ENCODE measurements at regions not wholly inside any gene's neighbourhood (a gene's known extent, or its start where the extent isn't known, plus 50 kb on each side); places are given as distances from the start of the nearest gene placed in this dataset.

DNA sequence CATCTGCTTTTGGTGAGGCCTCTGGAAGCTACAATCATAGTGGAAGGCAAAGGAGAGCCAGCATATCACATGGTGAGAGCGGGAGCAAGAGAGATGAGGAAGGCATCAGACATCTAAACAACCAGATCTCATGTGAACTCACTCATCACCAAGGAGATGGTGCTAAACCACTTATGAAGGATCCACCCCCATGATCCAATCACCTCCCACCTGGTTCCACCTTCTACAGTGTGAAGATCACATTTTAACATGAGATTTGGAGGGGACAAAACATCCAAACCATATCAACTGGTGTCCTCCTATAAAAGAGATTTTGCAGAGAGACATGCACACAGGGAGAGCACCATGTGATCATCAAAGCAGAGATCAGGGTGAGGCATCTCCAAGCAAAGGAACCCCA lies 578.6 kb downstream of the MATN1 start:
- H3K4me3 ChIP-seq (ENCODE audit: low read depth, low read length), result no peak overlapping the region
- TF ChIP-seq, protein P1, sequence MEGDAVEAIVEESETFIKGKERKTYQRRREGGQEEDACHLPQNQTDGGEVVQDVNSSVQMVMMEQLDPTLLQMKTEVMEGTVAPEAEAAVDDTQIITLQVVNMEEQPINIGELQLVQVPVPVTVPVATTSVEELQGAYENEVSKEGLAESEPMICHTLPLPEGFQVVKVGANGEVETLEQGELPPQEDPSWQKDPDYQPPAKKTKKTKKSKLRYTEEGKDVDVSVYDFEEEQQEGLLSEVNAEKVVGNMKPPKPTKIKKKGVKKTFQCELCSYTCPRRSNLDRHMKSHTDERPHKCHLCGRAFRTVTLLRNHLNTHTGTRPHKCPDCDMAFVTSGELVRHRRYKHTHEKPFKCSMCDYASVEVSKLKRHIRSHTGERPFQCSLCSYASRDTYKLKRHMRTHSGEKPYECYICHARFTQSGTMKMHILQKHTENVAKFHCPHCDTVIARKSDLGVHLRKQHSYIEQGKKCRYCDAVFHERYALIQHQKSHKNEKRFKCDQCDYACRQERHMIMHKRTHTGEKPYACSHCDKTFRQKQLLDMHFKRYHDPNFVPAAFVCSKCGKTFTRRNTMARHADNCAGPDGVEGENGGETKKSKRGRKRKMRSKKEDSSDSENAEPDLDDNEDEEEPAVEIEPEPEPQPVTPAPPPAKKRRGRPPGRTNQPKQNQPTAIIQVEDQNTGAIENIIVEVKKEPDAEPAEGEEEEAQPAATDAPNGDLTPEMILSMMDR (IDR thresholded peaks at IDR 0.05; ENCODE audit: low read depth, low read length), result no peak

DNA sequence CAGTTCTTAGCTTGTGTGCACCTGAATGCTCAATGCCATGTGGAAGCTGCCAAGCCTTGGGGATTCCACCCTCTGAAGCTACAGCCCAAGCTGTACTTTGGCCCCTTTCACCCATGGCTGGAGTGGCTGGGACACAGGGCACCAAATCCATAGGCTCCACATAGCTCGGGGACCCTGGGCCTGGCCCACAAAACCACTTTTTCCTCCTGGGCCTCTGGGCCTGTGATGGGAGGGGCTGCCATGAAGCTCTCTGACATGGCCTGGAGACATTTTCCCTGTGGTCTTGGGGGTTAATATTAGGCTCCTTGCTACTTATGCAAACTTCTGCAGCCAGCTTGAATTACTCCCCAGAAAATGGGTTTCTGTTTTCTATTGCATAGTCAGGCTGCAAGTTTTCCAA lies 579.9 kb downstream of the MATN1 start:
- H3K4me3 ChIP-seq (ENCODE audit: low read depth, low read length), result no peak overlapping the region
- TF ChIP-seq, protein P1 (IDR thresholded peaks at IDR 0.05; ENCODE audit: low read depth, low read length), result no peak

DNA sequence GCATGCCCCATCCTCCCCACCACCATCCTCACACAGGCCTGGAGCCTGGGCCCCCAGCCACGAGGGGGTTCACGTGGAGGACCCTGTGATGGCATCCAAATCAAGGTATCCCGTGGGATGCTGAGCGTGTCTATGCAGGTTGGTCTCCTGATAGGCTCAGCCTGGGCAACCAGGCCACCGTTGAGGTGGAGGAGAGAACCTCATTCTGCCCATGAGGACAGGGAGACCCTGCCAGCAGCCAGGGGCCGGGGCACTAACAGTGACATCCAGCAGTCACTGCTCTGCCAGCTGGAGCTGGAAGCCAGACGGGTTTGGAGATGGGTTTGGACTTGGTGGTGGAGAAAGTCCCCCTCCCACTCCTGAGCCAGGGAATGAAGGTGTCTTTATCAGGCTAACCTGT lies 582.8 kb downstream of the MATN1 start:
- no peak overlapping the region for H3K4me3 ChIP-seq (ENCODE audit: low read depth, low read length)
- TF ChIP-seq, protein P1 (IDR thresholded peaks at IDR 0.05; ENCODE audit: low read depth, low read length), result no peak

DNA sequence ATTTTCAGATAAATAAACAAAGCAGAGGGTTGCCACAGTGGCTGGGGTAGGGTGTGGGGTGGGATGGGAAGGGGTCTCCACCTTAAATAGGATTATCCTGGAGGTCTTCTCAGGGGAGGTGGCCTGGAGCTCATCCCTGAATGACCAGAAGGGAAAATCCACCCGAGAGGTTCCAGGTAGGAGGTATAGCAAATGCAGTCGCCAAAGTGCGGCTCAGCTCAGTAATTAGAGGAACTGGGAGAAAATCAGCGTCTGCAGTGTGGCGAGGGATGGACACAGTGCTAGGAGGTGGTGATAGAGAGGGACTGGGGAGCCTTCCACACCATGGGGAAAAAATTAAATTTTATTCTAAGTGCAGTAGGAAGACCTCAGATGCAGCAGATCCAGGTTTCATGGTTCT lies 584.5 kb downstream of the MATN1 start:
- TF ChIP-seq, protein P1 (IDR thresholded peaks at IDR 0.05; ENCODE audit: low read depth, low read length), result no peak
- H3K4me3 ChIP-seq (ENCODE audit: low read depth, low read length), result no peak overlapping the region

DNA sequence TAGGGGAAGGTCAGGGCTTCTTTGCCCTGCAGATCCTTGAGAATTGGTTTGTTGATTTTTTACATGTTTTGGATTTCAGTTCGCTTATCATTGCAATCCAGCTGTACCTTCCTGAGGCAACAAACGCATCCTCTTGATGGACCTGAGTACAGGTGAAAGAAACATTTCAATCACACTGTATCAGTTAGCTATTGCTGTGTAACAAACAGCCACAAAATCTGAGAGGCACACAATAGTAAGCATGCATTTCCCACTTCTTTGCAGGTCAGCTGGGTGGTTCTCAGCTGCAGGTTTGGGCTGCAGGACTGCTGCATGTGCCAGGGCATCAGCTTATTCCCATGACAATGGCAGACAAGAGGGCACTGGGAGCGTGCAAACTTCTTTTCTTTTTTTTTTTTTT lies 586.4 kb downstream of the MATN1 start:
- TF ChIP-seq, protein P1 (IDR thresholded peaks at IDR 0.05; ENCODE audit: low read depth, low read length), result no peak
- no peak overlapping the region for H3K4me3 ChIP-seq (ENCODE audit: low read depth, low read length)

DNA sequence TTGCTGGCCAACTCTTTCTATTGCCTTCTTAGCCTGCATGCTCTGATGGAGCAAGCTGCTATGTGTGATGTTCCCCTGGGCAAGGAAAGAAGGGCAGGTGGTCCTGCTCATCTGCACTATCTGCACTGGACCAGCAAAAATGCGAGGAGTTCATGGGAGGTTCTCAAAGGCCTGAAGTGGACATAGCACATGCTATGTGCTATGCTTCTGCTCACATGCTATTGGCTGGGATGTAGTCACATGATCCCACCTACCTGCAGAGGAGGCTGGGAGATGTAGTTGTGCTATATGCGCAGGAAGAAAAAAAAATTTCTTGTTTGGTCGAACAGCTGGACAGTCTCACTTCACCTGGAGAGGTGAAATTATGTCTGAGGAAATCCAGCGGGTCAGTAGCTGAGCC lies 587.7 kb downstream of the MATN1 start:
- TF ChIP-seq, protein P1 (IDR thresholded peaks at IDR 0.05; ENCODE audit: low read depth, low read length), result no peak
- H3K4me3 ChIP-seq (ENCODE audit: low read depth, low read length), result no peak overlapping the region

DNA sequence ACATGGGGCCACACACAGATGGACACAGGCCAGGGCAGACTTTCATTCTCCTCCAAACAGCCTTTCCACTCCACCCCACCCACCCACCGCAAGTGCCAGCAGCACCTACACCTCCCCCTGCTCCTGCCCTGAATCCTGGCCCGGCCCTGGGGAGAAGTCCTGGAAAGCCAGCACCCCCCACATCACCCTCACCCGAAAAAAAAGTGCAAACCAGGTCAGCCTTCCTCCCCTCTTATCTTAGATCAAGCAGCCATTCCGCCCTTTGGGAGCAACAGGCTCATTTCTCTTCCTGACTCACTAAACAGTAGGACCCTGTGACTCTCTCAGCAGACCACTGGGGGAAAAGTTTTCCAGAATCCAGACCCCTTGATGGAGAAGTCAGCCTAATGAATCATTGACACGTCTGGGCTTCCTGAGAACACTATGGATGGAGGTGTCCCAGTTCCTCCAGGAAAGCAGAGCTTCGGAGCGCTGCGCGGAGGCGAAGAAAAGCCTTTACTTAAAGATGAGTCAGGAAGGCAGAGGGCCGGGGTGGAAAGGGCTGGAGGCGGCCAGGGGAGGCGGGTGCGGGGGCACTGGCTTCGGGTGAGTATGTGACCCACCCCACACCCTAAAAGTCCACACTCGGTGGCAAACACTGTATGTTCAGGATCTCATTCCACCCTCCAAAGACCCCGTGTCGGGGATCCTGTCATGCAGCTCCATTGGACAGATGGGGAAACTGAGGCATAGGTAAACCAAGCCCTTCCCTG lies 588.7 kb downstream of the MATN1 start:
- TF ChIP-seq, protein P1 (IDR thresholded peaks at IDR 0.05; ENCODE audit: low read depth, low read length), result no peak

More for the DNA sequence above, 588.7 kb downstream of the MATN1 start:
- H3K4me3 ChIP-seq (ENCODE audit: low read depth, low read length), result no peak overlapping the region

All from WI38 (cell line).